Lung (tissue), 11 donors: ENCODE measurements at regions not wholly inside any gene's neighbourhood (a gene's known extent, or its start where the extent isn't known, plus 50 kb on each side); places are given as distances from the start of the nearest gene placed in this dataset.
"Not testable (repeated sequence)": the region's sequence is repeated elsewhere in the genome, so short reads cannot be mapped to it uniquely, and the experiment has no call there.

Experiments used
- ATAC-seq: fragments of 200-7000 bp; cut with Tn5 transposase; one replicate; pipeline ENCODE4 v1.9.1; 2020; ENCODE audit warnings: moderate number of reproducible peaks; ENCODE audit not compliant: insufficient read depth, low FRiP score
- DNase-seq, 3 donors: peaks; one replicate each; pipeline ENCODE4 v3.0.0-alpha.2; 2013 to 2017
- H3K27ac ChIP-seq, 2 donors: one replicate each; pipeline ENCODE4 v1.5.1; 2013; ENCODE audit warnings: mild to moderate bottlenecking in 2 of 2, moderate library complexity in 2 of 2, control low read depth in 1 of 2, inconsistent platforms in 1 of 2, low read depth in 1 of 2, low read length in 1 of 2
- H3K27me3 ChIP-seq, 3 donors: one replicate each; pipeline ENCODE4 v1.5.1; 2013; ENCODE audit warnings: low read length in 2 of 3; ENCODE audit not compliant: control insufficient read depth in 3 of 3, insufficient read depth in 3 of 3
- H3K36me3 ChIP-seq, 4 donors: one replicate each; pipeline ENCODE4 v1.5.1; 2013; ENCODE audit warnings: low read length in 4 of 4, mild to moderate bottlenecking in 1 of 4, moderate library complexity in 1 of 4; ENCODE audit not compliant: control insufficient read depth in 4 of 4, insufficient read depth in 4 of 4
- H3K4me1 ChIP-seq, 5 donors: one replicate each; pipeline ENCODE4 v1.5.1; 2013; ENCODE audit warnings: low read length in 5 of 5, mild to moderate bottlenecking in 2 of 5, moderate library complexity in 1 of 5; ENCODE audit not compliant: control insufficient read depth in 5 of 5, insufficient read depth in 5 of 5
- H3K4me3 ChIP-seq: one replicate; pipeline ENCODE4 v1.5.1; 2013; ENCODE audit warnings: mild to moderate bottlenecking, control low read depth, moderate library complexity
- H3K9ac ChIP-seq, 2 donors: one replicate each; pipeline ENCODE4 v1.5.1; 2013; ENCODE audit warnings: low read length in 2 of 2, control low read depth in 1 of 2; ENCODE audit not compliant: insufficient read depth in 1 of 2
- H3K9me3 ChIP-seq, 4 donors: one replicate each; pipeline ENCODE4 v1.5.1; 2013; ENCODE audit warnings: low read length in 3 of 4, mild to moderate bottlenecking in 1 of 4, moderate library complexity in 1 of 4; ENCODE audit not compliant: control insufficient read depth in 4 of 4, insufficient read depth in 3 of 4
- CTCF ChIP-seq: IDR thresholded peaks from 2 replicates; pipeline ENCODE4 v1.5.1; 2012; ENCODE audit warnings: mild to moderate bottlenecking; ENCODE audit errors: control extremely low read depth, extremely low read depth
- WGBS, 2 donors: extraction: QIAGEN DNeasy Blood & Tissue Kit; methylation state at CpG; one replicate each; pipeline ENCODE4 v1.1.7; 2013; 5-methylcytosine and 5-hydroxymethylcytosine counted together
- donor health status: control.
- donor health status: control.
- donor health status: Bipolar disorder and iron deficiency.
- donor health status: healthy.
- donor health status: DM: yes; HTN: yes; CAD: no.

- Histone ChIP-seq H3K36me3 (no peaks in the 10 kb centered on the region), H3K9ac (no peak overlapping the region), H3K4me3 (no peak overlapping the region), H3K27ac (no peak overlapping the region), H3K27me3 (no peaks in the 10 kb centered on the region), H3K4me1 (peaks cover 0 to 6% (median 0%) of the 10 kb centered on the region in 5 donors), H3K9me3 (peaks cover 0 to 2% (median under 1%) of the 10 kb centered on the region in 4 donors)
- ATAC-seq: no peak
- no peak for TF ChIP-seq CTCF
- peak in 2 of 3 donors; percentile 25 to 40 for DNase-seq
- 20 to 36% methylated on average over 4 of the region's 4 CpGs for WGBS, 2 donors
Observed at GRCh38 chr2:3899536-3900155, 196.3 kb downstream of the DCDC2C start.

GRCh38 chr2:3902131-3902530, 198.8 kb downstream of the DCDC2C start:
- ATAC-seq (no peak), DNase-seq (peak in 2 of 3 donors; percentile 19 to 53)
- Histone ChIP-seq H3K4me1 (peaks cover 0 to 6% (median 0%) of the 10 kb centered on the region in 5 donors), H3K27me3 (no peaks in the 10 kb centered on the region), H3K9ac (no peak overlapping the region), H3K4me3 (no peak overlapping the region), H3K9me3 (peaks cover 0 to 4% (median under 1%) of the 10 kb centered on the region in 4 donors), H3K36me3 (no peaks in the 10 kb centered on the region), H3K27ac (no peak overlapping the region)
- TF ChIP-seq CTCF: no peak
- WGBS, 2 donors: 59 to 75% methylated on average over 8 of the region's 8 CpGs

GRCh38 chr2:3904061-3904460, 200.7 kb downstream of the DCDC2C start:
- ATAC-seq: no peak
- H3K9me3 ChIP-seq: peaks cover 0 to 9% (median 0%) of the 10 kb centered on the region in 4 donors
- no peaks in the 10 kb centered on the region for H3K27me3 ChIP-seq
- H3K36me3 ChIP-seq: no peaks in the 10 kb centered on the region
- WGBS, 2 donors: 93 to 94% methylated on average over 6 of the region's 6 CpGs
- no peak overlapping the region for H3K4me3 ChIP-seq
- H3K9ac ChIP-seq: no peak overlapping the region
- TF ChIP-seq CTCF: no peak
- DNase-seq: no peak
- peaks cover 0 to 6% (median 0%) of the 10 kb centered on the region in 5 donors for H3K4me1 ChIP-seq
- H3K27ac ChIP-seq: no peak overlapping the region

GRCh38 chr2:3908498-3908897, 205.1 kb downstream of the DCDC2C start:
- H3K4me1 ChIP-seq, ATAC-seq, H3K9ac ChIP-seq, H3K9me3 ChIP-seq, H3K27me3 ChIP-seq, H3K4me3 ChIP-seq, H3K36me3 ChIP-seq, H3K27ac ChIP-seq, DNase-seq: not testable (repeated sequence)
- WGBS, 2 donors: 90% methylated on average over 1 of the region's 1 CpG
